AG10803 (cell line): ENCODE measurements at regions not wholly inside any gene's neighbourhood (a gene's known extent, or its start where the extent isn't known, plus 50 kb on each side); places are given as distances from the start of the nearest gene placed in this dataset.
A peak's percentile ranks its signal among the peaks of the same experiment; 100 is the strongest.

Experiments used
- DNase-seq: peaks from one replicate; pipeline ENCODE4 v3.0.0; 2010; ENCODE audit warnings: low read depth
- H3K4me3 ChIP-seq: 2 replicates; pipeline ENCODE4 v1.5.1; 2011; ENCODE audit warnings: mild to moderate bottlenecking, low read length, control low read depth
- CTCF ChIP-seq: conservative IDR thresholded peaks from 2 replicates; pipeline ENCODE4 v1.5.1; 2011; ENCODE audit warnings: mild to moderate bottlenecking, low read length, control low read depth, inconsistent platforms

GRCh38 chr9:89891221-89891590 lies 286.4 kb downstream of the GADD45G start:
- TF ChIP-seq CTCF, result no peak
- DNase-seq, result no peak
- no peak overlapping the region for H3K4me3 ChIP-seq

GRCh38 chr9:89891591-89892304 lies 286.9 kb downstream of the GADD45G start:
- no peak overlapping the region for H3K4me3 ChIP-seq
- no peak for TF ChIP-seq CTCF
- peak; percentile 52 for DNase-seq

- no peak overlapping the region for H3K4me3 ChIP-seq
- TF ChIP-seq CTCF, result no peak
- DNase-seq, result no peak
Observed at GRCh38 chr9:89892920-89893319, 288.1 kb downstream of the GADD45G start.

GRCh38 chr9:89893886-89894285 lies 289.1 kb downstream of the GADD45G start:
- no peak for TF ChIP-seq CTCF
- H3K4me3 ChIP-seq, result no peak overlapping the region
- DNase-seq, result no peak

- DNase-seq, result no peak
- H3K4me3 ChIP-seq, result no peak overlapping the region
Observed at GRCh38 chr9:89896806-89897340, 292.1 kb downstream of the GADD45G start.

GRCh38 chr9:89899573-89899972 lies 294.8 kb downstream of the GADD45G start:
- DNase-seq, result no peak
- TF ChIP-seq CTCF, result no peak
- H3K4me3 ChIP-seq, result no peak overlapping the region

More at GRCh38 chr9:89896806-89897340, 292.1 kb downstream of the GADD45G start:
- no peak for TF ChIP-seq CTCF

- no peak overlapping the region for H3K4me3 ChIP-seq
- DNase-seq, result no peak
- no peak for TF ChIP-seq CTCF
Observed at GRCh38 chr9:89901920-89902319, 297.1 kb downstream of the GADD45G start.
